T-cell (primary cell): ENCODE measurements at regions not wholly inside any gene's neighbourhood (a gene's known extent, or its start where the extent isn't known, plus 50 kb on each side); places are given as distances from the start of the nearest gene placed in this dataset.

ENCODE experiments used
- ATAC-seq, 4 experiments: fragments of 200-7000 bp in 3 of 4; fragments of 150-1000 bp in 1 of 4; cut with Tn5 transposase; replicated peaks in 1 of 4; 1 replicate in 3 of 4; 2 replicates in 1 of 4; pipeline ENCODE4 v1.10.0; 2021; ENCODE audit warnings: moderate library complexity in 3 of 4, mild to moderate bottlenecking in 2 of 4, moderate number of reproducible peaks in 1 of 4
- CTCF ChIA-PET, 2 donors: fragments of 300-600 bp; sonication (Branson Sonifier 250); formaldehyde crosslinking; loops; one replicate each; lab custom pipeline; 2022; ENCODE audit warnings: antibody characterized with exemption in 2 of 2; lab: Charles Lee
- POLR2A ChIA-PET, 2 donors: fragments of 300-600 bp; sonication (Branson Sonifier 250); formaldehyde crosslinking; loops; one replicate each; lab custom pipeline; 2022; ENCODE audit warnings: antibody characterized with exemption in 2 of 2; lab: Charles Lee
- DNase-seq, 35 experiments: peaks; one replicate each; pipeline versions ENCODE4 v3.0.0 to v3.0.0-alpha.2; 2013 to 2023
- H3K27ac ChIP-seq: one replicate; pipeline ENCODE4 v1.5.1; 2013; ENCODE audit warnings: low read length
- H3K27me3 ChIP-seq, 2 experiments: replicated peaks in 1 of 2; 1 replicate in 1 of 2; 2 replicates in 1 of 2; pipeline versions ENCODE4 v1.6.1 to v1.7.0; 2013; ENCODE audit warnings: low read length in 1 of 2, mixed read lengths in 1 of 2; ENCODE audit not compliant: control insufficient read depth in 2 of 2, insufficient read depth in 2 of 2; ENCODE audit errors: extremely low read depth in 1 of 2
- H3K36me3 ChIP-seq, 2 donors: 1 replicate in 1 of 2; 2 replicates in 1 of 2; pipeline versions ENCODE4 v1.6.1 to v1.7.0; 2013; ENCODE audit warnings: low read length in 1 of 2; ENCODE audit not compliant: control insufficient read depth in 2 of 2, insufficient read depth in 1 of 2; ENCODE audit errors: extremely low read depth in 1 of 2
- H3K4me1 ChIP-seq, 2 experiments: 1 replicate in 1 of 2; 2 replicates in 1 of 2; pipeline versions ENCODE4 v1.6.1 to v1.7.0; 2013; ENCODE audit warnings: low read length in 2 of 2, mixed read lengths in 1 of 2; ENCODE audit not compliant: insufficient read depth in 2 of 2, control insufficient read depth in 1 of 2; ENCODE audit errors: extremely low read depth in 1 of 2
- H3K4me3 ChIP-seq, 2 donors: 1 replicate in 1 of 2; 2 replicates in 1 of 2; pipeline versions ENCODE4 v1.5.1 to v1.7.0; 2013; ENCODE audit warnings: mild to moderate bottlenecking in 2 of 2, low read length in 1 of 2, moderate library complexity in 1 of 2; ENCODE audit not compliant: control insufficient read depth in 1 of 2; ENCODE audit errors: extremely low read depth in 1 of 2
- H3K9me3 ChIP-seq: 2 replicates; pipeline ENCODE4 v1.7.0; 2013
- H3K27ac Mint-ChIP-seq, 2 donors: one replicate each; pipeline ENCODE4 v1.8.0; 2020 to 2021; ENCODE audit warnings: mild to moderate bottlenecking in 2 of 2, mixed read lengths in 2 of 2
- H3K27me3 Mint-ChIP-seq, 2 donors: one replicate each; pipeline ENCODE4 v1.8.0; 2021 to 2022; ENCODE audit warnings: mixed read lengths in 2 of 2
- H3K36me3 Mint-ChIP-seq: one replicate; pipeline ENCODE4 v1.8.0; 2021; ENCODE audit warnings: mixed read lengths
- H3K4me1 Mint-ChIP-seq, 3 donors: one replicate each; pipeline ENCODE4 v1.8.0; 2020 to 2022; ENCODE audit warnings: mixed read lengths in 3 of 3, mild to moderate bottlenecking in 1 of 3
- H3K4me3 Mint-ChIP-seq, 3 donors: one replicate each; pipeline ENCODE4 v1.8.0; 2020 to 2022; ENCODE audit warnings: mild to moderate bottlenecking in 3 of 3, mixed read lengths in 3 of 3, moderate library complexity in 3 of 3
- H3K9me3 Mint-ChIP-seq, 3 donors: one replicate each; pipeline ENCODE4 v1.8.0; 2020 to 2022; ENCODE audit warnings: mixed read lengths in 3 of 3
- WGBS: methylation state at CpG from one replicate; pipeline ENCODE4 v1.1.5; 2013; ENCODE audit warnings: missing lambda C conversion rate; ENCODE audit not compliant: insufficient coverage; 5-methylcytosine and 5-hydroxymethylcytosine counted together

- 91% methylated on average over 11 of the region's 24 CpGs for WGBS
- H3K4me3 ChIP-seq: no peak overlapping the region
Observed at GRCh38 chr15:69548395-69549180, 96.0 kb downstream of the RPLP1 start.

GRCh38 chr15:69551391-69552056, 98.9 kb downstream of the RPLP1 start:
- Histone ChIP-seq H3K27ac (no peak overlapping the region), H3K36me3 (no peaks in the 10 kb centered on the region), H3K4me3 (no peak overlapping the region), H3K4me1 (no peaks in the 10 kb centered on the region), H3K27me3 (peaks cover 0 to 16% of the 10 kb centered on the region in 2 experiments), H3K9me3 (no peaks in the 10 kb centered on the region)
- no peak for DNase-seq
- Mint-ChIP-seq H3K4me3 (no peak overlapping the region), H3K27me3 (peaks cover 8 to 24% of the 10 kb centered on the region in 2 donors), H3K27ac (no peak overlapping the region), H3K4me1 (no peaks in the 10 kb centered on the region), H3K9me3 (peaks cover 0 to 21% (median 9%) of the 10 kb centered on the region in 3 donors), H3K36me3 (peaks cover 14% of the 10 kb centered on the region)
- ATAC-seq: no peak
- ChIA-PET POLR2A (no interaction called here), CTCF (interaction anchor here in 1 of 2 donors (0.6 kb wide), 1 partner anchor 584 kb away, joined by 3 read pairs; no protein-coding TSS in a partner anchor)
- WGBS: 94% methylated on average over 3 of the region's 5 CpGs

More at GRCh38 chr15:69548395-69549180, 96.0 kb downstream of the RPLP1 start:
- Histone ChIP-seq H3K27ac (no peak overlapping the region), H3K4me1 (no peaks in the 10 kb centered on the region), H3K27me3 (peaks cover 0 to 19% of the 10 kb centered on the region in 2 experiments), H3K36me3 (no peaks in the 10 kb centered on the region), H3K9me3 (no peaks in the 10 kb centered on the region)
- Mint-ChIP-seq H3K9me3 (peaks cover 0 to 21% (median 9%) of the 10 kb centered on the region in 3 donors), H3K27ac (no peak overlapping the region), H3K36me3 (peaks cover 14% of the 10 kb centered on the region), H3K27me3 (peaks cover 8 to 27% of the 10 kb centered on the region in 2 donors), H3K4me3 (no peak overlapping the region), H3K4me1 (no peaks in the 10 kb centered on the region)
- ATAC-seq: no peak
- ChIA-PET CTCF (no interaction called here), POLR2A (no interaction called here)
- no peak for DNase-seq

- H3K4me3 ChIP-seq: no peak overlapping the region
- no peaks in the 10 kb centered on the region for H3K36me3 ChIP-seq
- peaks cover 0 to 16% of the 10 kb centered on the region in 2 experiments for H3K27me3 ChIP-seq
- ChIA-PET POLR2A (no interaction called here), CTCF (interaction anchor here in 1 of 2 donors (0.6 kb wide), 1 partner anchor 584 kb away, joined by 3 read pairs; no protein-coding TSS in a partner anchor)
- H3K4me3 Mint-ChIP-seq: no peak overlapping the region
- no peak overlapping the region for H3K27ac Mint-ChIP-seq
- peaks cover 8 to 24% of the 10 kb centered on the region in 2 donors for H3K27me3 Mint-ChIP-seq
- no peak for DNase-seq
- no peak for ATAC-seq
- H3K36me3 Mint-ChIP-seq: peaks cover 14% of the 10 kb centered on the region
- H3K4me1 Mint-ChIP-seq: no peaks in the 10 kb centered on the region
- H3K9me3 Mint-ChIP-seq: peaks cover 0 to 21% (median 9%) of the 10 kb centered on the region in 3 donors
- H3K4me1 ChIP-seq: no peaks in the 10 kb centered on the region
- WGBS: 82% methylated on average over 5 of the region's 10 CpGs
- no peaks in the 10 kb centered on the region for H3K9me3 ChIP-seq
- H3K27ac ChIP-seq: no peak overlapping the region
Observed at GRCh38 chr15:69552057-69552815, 99.6 kb downstream of the RPLP1 start.

GRCh38 chr15:69553686-69554085, 101.1 kb downstream of the RPLP1 start:
- Histone ChIP-seq H3K4me1 (no peaks in the 10 kb centered on the region), H3K9me3 (no peaks in the 10 kb centered on the region), H3K36me3 (no peaks in the 10 kb centered on the region), H3K27ac (no peak overlapping the region), H3K4me3 (no peak overlapping the region), H3K27me3 (peaks cover 0 to 8% of the 10 kb centered on the region in 2 experiments)
- DNase-seq (no peak), ATAC-seq (no peak)
- ChIA-PET CTCF (interaction anchor here (0.6 kb wide), 2 partner anchors 425 to 517 kb away, joined by 3 read pairs; no protein-coding TSS in a partner anchor), POLR2A (no interaction called here)
- Mint-ChIP-seq H3K4me3 (no peak overlapping the region), H3K4me1 (no peaks in the 10 kb centered on the region), H3K27me3 (peaks cover 3 to 15% of the 10 kb centered on the region in 2 donors), H3K36me3 (peaks cover 14% of the 10 kb centered on the region), H3K27ac (no peak overlapping the region), H3K9me3 (peaks cover 0 to 21% (median 9%) of the 10 kb centered on the region in 3 donors)
- 88% methylated on average over 4 of the region's 4 CpGs for WGBS

- ATAC-seq (no peak), DNase-seq (no peak)
- H3K4me3 Mint-ChIP-seq: no peak overlapping the region
- peaks cover 0 to 8% of the 10 kb centered on the region in 2 experiments for H3K27me3 ChIP-seq
- H3K27ac Mint-ChIP-seq: no peak overlapping the region
- ChIA-PET POLR2A (no interaction called here), CTCF (interaction anchor here in 1 of 2 donors (0.6 kb wide), 1 partner anchor 516 kb away, joined by 3 read pairs; no protein-coding TSS in a partner anchor)
- no peaks in the 10 kb centered on the region for H3K9me3 ChIP-seq
- H3K27ac ChIP-seq: no peak overlapping the region
- H3K9me3 Mint-ChIP-seq: peaks cover 0 to 21% (median 9%) of the 10 kb centered on the region in 3 donors
- H3K4me3 ChIP-seq: no peak overlapping the region
- H3K4me1 ChIP-seq: no peaks in the 10 kb centered on the region
- 100% methylated on average over 2 of the region's 7 CpGs for WGBS
- no peaks in the 10 kb centered on the region for H3K4me1 Mint-ChIP-seq
- H3K36me3 Mint-ChIP-seq: peaks cover 14% of the 10 kb centered on the region
- H3K27me3 Mint-ChIP-seq: peaks cover 0 to 9% of the 10 kb centered on the region in 2 donors
- no peaks in the 10 kb centered on the region for H3K36me3 ChIP-seq
Observed at GRCh38 chr15:69554279-69554961, 101.8 kb downstream of the RPLP1 start.
